Heart left ventricle (tissue), 13 donors: ENCODE measurements at regions not wholly inside any gene's neighbourhood (a gene's known extent, or its start where the extent isn't known, plus 50 kb on each side); places are given as distances from the start of the nearest gene placed in this dataset.

Source experiments
- CTCF ChIP-seq, 12 donors: fragments of 200-600 bp; sonication (generic) in 4 of 12; IDR thresholded peaks; one replicate each; pipeline versions ENCODE4 v1.5.0 to v1.8.0; 2018 to 2022; ENCODE audit warnings: antibody characterized with exemption in 12 of 12, mild to moderate bottlenecking in 5 of 12
- POLR2A ChIP-seq, 2 donors: fragments of 450-650 bp; IDR thresholded peaks; one replicate each; pipeline ENCODE4 v1.6.1; 2017; ENCODE audit warnings: antibody characterized with exemption in 2 of 2, mild to moderate bottlenecking in 2 of 2, moderate library complexity in 2 of 2
- donor health status: ischemic (EF 13 %, LVEDD 7.1; RV severe dilation, severe dysfunction).
- donor health status: DM: no; HTN: yes; CAD: no.
- donor health status: DM: no; HTN: no; CAD: no.
- donor health status: ischemic (EF 25% LVEDD 6.9; RV normal size, moderate dysfunction).
- donor health status: ischemic (EF 25% LVEDD 5.7; RV mildly dilated, moderate dysfunction).
- donor health status: ischemic (EF 35%, LVEDD 5.7; RV mildly dilated, moderate dysfunction).
- donor health status: nonischemic (EF 11% LVEDD 7.7; RV severe dilation, severe dysfunction).
- donor health status: DM: yes; HTN: yes; CAD: no.
- donor health status: PGD.
- donor health status: ischemic (EF 29% LVEDD 5.4; RV normal size, mild dysfunction).
- donor health status: nonischemic (EF 23%, LVEDD 6.1; RV moderate dilation, normal function).

GRCh38 chr14:65360144-65360784 lies 52.3 kb upstream of the FUT8 start:
- TF ChIP-seq CTCF (IDR thresholded peaks at IDR 0.05): no peak
- TF ChIP-seq POLR2A (IDR thresholded peaks at IDR 0.05): no peak
